Brain microvascular endothelial cell (primary cell): ENCODE measurements at regions not wholly inside any gene's neighbourhood (a gene's known extent, or its start where the extent isn't known, plus 50 kb on each side); places are given as distances from the start of the nearest gene placed in this dataset.

Experiments
- DNase-seq: peaks from one replicate; pipeline ENCODE4 v3.0.0-alpha.2; 2020
- H3K27ac ChIP-seq: fragments of 250-450 bp; sonication (Bioruptor Pico); 2 replicates; pipeline ENCODE4 v1.5.1; 2020; ENCODE audit warnings: mild to moderate bottlenecking, moderate library complexity
- H3K27me3 ChIP-seq: fragments of 250-450 bp; sonication (Bioruptor Pico); replicated peaks from 2 replicates; pipeline ENCODE4 v1.5.1; 2020; ENCODE audit warnings: mild to moderate bottlenecking
- H3K36me3 ChIP-seq: fragments of 250-450 bp; sonication (Bioruptor Pico); replicated peaks from 2 replicates; pipeline ENCODE4 v1.5.1; 2020; ENCODE audit warnings: mild to moderate bottlenecking
- H3K4me3 ChIP-seq: 2 replicates; pipeline ENCODE4 v1.5.1; 2011; ENCODE audit warnings: low read depth, mild to moderate bottlenecking, control low read depth, low read length, moderate library complexity
- CTCF ChIP-seq: IDR thresholded peaks from 2 replicates; pipeline ENCODE4 v1.5.1; 2011; ENCODE audit warnings: low read depth, mild to moderate bottlenecking, moderate library complexity, low read length, control low read depth, inconsistent platforms; ENCODE audit errors: missing control alignments
- in situ Hi-C: cut with HindIII; loops from 2 replicates; pipeline ENCODE4 v1.10.0; 2017; ENCODE audit warnings: low sequenced_read_pairs, low pct_ligation_motif_present

DNA sequence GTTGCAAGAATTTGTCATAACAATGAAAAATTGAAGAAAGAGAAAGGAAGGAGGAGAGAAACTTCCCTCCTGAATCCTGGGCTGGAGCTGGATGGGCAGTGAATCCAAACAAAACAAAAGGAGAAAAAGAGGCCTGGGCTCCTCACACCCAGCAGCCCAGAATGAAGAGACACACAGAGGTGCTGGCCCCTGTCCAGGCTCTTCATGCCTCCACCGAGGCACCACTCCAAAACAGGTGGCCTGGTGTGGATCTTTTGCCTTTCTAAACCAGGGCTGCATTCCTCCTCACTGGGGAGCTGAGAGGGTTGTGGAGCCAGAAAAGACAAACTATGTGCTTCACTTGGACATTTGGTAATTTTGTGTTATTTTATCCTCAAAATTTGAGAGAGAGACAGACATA is 76.0 kb downstream of the FAM124B start:
- no peaks in the 10 kb centered on the region for H3K27me3 ChIP-seq
- no peak for TF ChIP-seq CTCF
- no peak for DNase-seq
- no peak overlapping the region for H3K4me3 ChIP-seq
- no peak overlapping the region for H3K27ac ChIP-seq
- in situ Hi-C loops: no loop called here
- no peaks in the 10 kb centered on the region for H3K36me3 ChIP-seq

GRCh38 chr2:224324604-224325003 is 77.3 kb downstream of the FAM124B start:
- no peak for TF ChIP-seq CTCF
- no peak for DNase-seq
- in situ Hi-C loops: no loop called here

GRCh38 chr2:224320660-224321059 is 81.2 kb downstream of the FAM124B start:
- TF ChIP-seq CTCF: no peak
- H3K36me3 ChIP-seq: no peaks in the 10 kb centered on the region
- in situ Hi-C loops: no loop called here
- no peak overlapping the region for H3K4me3 ChIP-seq
- H3K27ac ChIP-seq: no peak overlapping the region
- no peak for DNase-seq
- H3K27me3 ChIP-seq: no peaks in the 10 kb centered on the region

More at GRCh38 chr2:224324604-224325003, 77.3 kb downstream of the FAM124B start:
- H3K27me3 ChIP-seq: no peaks in the 10 kb centered on the region
- H3K27ac ChIP-seq: no peak overlapping the region
- H3K4me3 ChIP-seq: no peak overlapping the region
- no peaks in the 10 kb centered on the region for H3K36me3 ChIP-seq

DNA sequence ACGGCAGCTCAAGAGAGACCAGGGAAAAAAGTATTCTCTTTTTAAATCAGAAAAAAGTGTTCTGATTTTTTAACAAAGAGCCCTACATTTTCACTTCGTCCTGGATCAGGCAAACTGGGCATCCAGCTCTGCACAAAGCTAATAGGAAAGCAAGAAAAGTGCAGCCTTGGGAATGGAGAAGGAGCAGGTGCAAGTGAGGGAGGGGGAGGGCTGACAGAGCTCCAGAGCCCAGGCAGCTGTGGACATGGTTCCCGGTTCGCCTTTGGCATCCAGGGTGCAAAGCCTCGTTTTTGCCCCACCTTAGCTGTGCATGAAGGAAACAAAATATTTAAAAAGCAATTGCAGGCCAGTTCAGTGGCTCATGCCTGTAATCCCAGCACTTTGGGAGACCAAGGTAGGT is 82.2 kb downstream of the FAM124B start:
- in situ Hi-C loops: no loop called here
- Histone ChIP-seq H3K27me3 (no peaks in the 10 kb centered on the region), H3K4me3 (no peak overlapping the region), H3K27ac (no peak overlapping the region), H3K36me3 (no peaks in the 10 kb centered on the region)
- DNase-seq: no peak
- no peak for TF ChIP-seq CTCF

DNA sequence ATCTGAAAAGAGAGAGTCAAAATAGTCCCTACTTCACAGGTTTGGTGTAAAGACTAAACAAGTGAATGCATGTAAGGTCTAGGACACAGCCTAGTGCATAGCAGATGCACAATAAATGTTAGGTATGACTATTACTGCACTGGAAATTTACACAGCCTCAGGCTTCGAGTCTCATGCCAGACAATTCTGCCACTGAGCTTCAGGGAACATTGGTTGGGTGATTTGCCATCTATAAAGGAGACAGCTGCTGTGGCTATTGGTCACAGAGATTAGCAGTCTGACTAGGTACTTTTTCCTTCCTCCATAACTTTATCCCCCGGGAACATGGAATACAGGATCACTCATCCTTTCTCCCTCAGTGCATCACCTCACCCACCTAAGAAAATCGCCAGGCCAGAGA is 89.2 kb downstream of the FAM124B start:
- no peak overlapping the region for H3K4me3 ChIP-seq
- H3K27me3 ChIP-seq: no peaks in the 10 kb centered on the region
- in situ Hi-C loops: no loop called here
- no peaks in the 10 kb centered on the region for H3K36me3 ChIP-seq
- no peak overlapping the region for H3K27ac ChIP-seq
- no peak for DNase-seq
- no peak for TF ChIP-seq CTCF

GRCh38 chr2:224310943-224311625 is 90.8 kb downstream of the FAM124B start:
- no peak for DNase-seq
- no peak for TF ChIP-seq CTCF
- Histone ChIP-seq H3K27ac (no peak overlapping the region), H3K27me3 (no peaks in the 10 kb centered on the region), H3K36me3 (no peaks in the 10 kb centered on the region), H3K4me3 (no peak overlapping the region)
- in situ Hi-C loops: no loop called here
